Calu3 (cell line): ENCODE measurements at regions not wholly inside any gene's neighbourhood (a gene's known extent, or its start where the extent isn't known, plus 50 kb on each side); places are given as distances from the start of the nearest gene placed in this dataset.

Experiments
- BruUV-seq: library from RNA; stranded (reverse); fragments of 400-500 nt; replicated peaks from 2 replicates; lab custom pipeline; 2021; lab: Mats Ljungman, UMichigan
- CTCF ChIA-PET: fragments of 300-600 bp; sonication (Branson Sonifier 250); formaldehyde crosslinking; loops from one replicate; lab custom pipeline; 2022; ENCODE audit warnings: antibody characterized with exemption; lab: Charles Lee
- DNase-seq: peaks from one replicate; pipeline ENCODE4 v3.0.0; 2022
- H3K27ac Mint-ChIP-seq: one replicate; pipeline ENCODE4 v1.8.0; 2022; ENCODE audit warnings: mixed read lengths; ENCODE audit not compliant: unreplicated experiment
- H3K27me3 Mint-ChIP-seq: one replicate; pipeline ENCODE4 v1.8.0; 2022; ENCODE audit warnings: mixed read lengths; ENCODE audit not compliant: unreplicated experiment
- H3K36me3 Mint-ChIP-seq: one replicate; pipeline ENCODE4 v1.8.0; 2022; ENCODE audit warnings: mild to moderate bottlenecking, moderate library complexity, mixed read lengths; ENCODE audit not compliant: insufficient read depth, unreplicated experiment
- H3K4me1 Mint-ChIP-seq: one replicate; pipeline ENCODE4 v1.8.0; 2022; ENCODE audit warnings: mild to moderate bottlenecking, low read depth, mixed read lengths; ENCODE audit not compliant: unreplicated experiment
- H3K4me3 Mint-ChIP-seq: one replicate; pipeline ENCODE4 v1.8.0; 2022; ENCODE audit warnings: mild to moderate bottlenecking, low read depth, moderate library complexity, mixed read lengths; ENCODE audit not compliant: unreplicated experiment
- H3K9me3 Mint-ChIP-seq: one replicate; pipeline ENCODE4 v1.8.0; 2022; ENCODE audit warnings: low read depth, mixed read lengths; ENCODE audit not compliant: unreplicated experiment
- intact Hi-C: fragments of 100-400 bp; cut with micrococcal nuclease; formaldehyde crosslinking; loops from one replicate; pipeline ENCODE4 v1.10.0; 2022; ENCODE audit not compliant: unreplicated experiment
- TF ChIP-seq, protein P1 (sequence below): fragments of 200-600 bp; IDR thresholded peaks from one replicate; pipeline ENCODE4 v1.8.0; 2022; ENCODE audit warnings: antibody characterized with exemption; ENCODE audit not compliant: unreplicated experiment

DNA sequence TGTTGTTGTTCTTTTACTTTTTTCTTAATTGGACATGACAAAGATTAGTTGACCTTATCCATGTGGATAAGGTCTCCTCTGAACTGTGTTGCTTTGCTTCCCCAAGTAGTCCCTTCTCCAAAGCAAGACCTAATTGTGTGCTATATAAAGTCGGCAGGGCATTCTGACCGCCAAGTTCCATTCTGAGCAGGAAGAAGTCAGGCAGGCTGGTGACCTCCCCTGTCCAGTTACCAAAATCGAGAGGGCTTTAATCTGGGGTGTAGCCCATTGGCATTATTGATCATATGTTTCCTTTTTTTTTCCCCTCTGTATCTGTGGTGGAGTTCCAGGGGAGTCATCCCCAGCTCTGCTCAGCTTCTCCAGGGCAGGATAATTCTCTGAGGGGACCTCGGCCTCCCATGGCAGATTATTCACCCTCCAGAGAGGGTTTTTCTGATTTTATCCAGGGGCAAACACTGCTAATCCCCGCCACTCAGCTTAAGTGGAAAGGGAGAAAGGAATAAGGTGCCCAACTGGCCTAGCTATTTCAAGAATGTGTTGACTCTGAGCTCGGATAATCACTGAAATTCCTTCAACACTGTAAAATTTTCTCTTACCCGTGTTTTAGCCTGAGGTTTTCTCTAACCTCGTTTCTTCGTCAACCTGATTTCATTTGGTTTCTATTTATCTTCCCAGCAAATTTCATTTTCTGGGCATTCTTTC, 71.8 kb upstream of the L3MBTL3 start:
- intact Hi-C loops = no loop called here
- Mint-ChIP-seq H3K27ac (no peak overlapping the region), H3K9me3 (no peaks in the 10 kb centered on the region), H3K36me3 (no peaks in the 10 kb centered on the region), H3K27me3 (peaks cover 3% of the 10 kb centered on the region), H3K4me1 (no peaks in the 10 kb centered on the region), H3K4me3 (no peak overlapping the region)
- no TSS peak for BruUV-seq
- TF ChIP-seq, protein P1, sequence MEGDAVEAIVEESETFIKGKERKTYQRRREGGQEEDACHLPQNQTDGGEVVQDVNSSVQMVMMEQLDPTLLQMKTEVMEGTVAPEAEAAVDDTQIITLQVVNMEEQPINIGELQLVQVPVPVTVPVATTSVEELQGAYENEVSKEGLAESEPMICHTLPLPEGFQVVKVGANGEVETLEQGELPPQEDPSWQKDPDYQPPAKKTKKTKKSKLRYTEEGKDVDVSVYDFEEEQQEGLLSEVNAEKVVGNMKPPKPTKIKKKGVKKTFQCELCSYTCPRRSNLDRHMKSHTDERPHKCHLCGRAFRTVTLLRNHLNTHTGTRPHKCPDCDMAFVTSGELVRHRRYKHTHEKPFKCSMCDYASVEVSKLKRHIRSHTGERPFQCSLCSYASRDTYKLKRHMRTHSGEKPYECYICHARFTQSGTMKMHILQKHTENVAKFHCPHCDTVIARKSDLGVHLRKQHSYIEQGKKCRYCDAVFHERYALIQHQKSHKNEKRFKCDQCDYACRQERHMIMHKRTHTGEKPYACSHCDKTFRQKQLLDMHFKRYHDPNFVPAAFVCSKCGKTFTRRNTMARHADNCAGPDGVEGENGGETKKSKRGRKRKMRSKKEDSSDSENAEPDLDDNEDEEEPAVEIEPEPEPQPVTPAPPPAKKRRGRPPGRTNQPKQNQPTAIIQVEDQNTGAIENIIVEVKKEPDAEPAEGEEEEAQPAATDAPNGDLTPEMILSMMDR = no peak
- CTCF ChIA-PET = no interaction called here
- no peak for DNase-seq

DNA sequence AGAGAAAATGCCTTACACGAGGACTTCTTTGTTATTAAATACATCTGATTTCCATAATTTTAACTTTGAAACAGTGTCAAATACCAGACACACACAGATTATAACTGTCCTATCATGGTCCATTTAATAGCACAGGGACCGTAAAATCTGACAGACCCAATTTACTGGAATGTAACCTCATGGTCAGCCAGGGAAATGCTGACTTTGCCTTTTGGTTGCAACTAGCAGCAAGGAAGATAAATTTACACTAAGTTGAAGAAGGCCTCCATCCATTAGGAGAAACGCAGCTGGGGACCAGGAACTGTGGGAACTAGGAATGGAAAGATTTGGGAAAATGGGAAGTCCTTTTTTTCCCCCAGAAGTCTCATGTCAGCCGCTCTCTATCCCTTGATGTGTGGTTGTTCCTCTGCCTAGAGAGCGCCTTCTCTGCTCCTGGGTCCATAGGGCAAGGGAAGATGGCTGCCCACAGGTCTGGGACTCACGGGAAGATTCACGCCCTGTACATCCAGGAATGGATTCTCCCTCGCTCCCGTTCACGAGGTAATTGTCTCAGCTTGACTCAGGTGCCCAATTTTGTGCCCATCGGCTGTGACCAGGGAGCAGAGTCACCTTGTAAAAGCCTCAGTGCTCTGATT, 74.6 kb upstream of the L3MBTL3 start:
- Mint-ChIP-seq H3K4me3 (no peak overlapping the region), H3K9me3 (no peaks in the 10 kb centered on the region), H3K27ac (no peak overlapping the region), H3K27me3 (no peaks in the 10 kb centered on the region), H3K36me3 (no peaks in the 10 kb centered on the region), H3K4me1 (peaks cover under 1% of the 10 kb centered on the region)
- intact Hi-C loops = no loop called here
- no peak for DNase-seq
- TF ChIP-seq, protein P1 = no peak
- CTCF ChIA-PET = no interaction called here
- BruUV-seq = no TSS peak

DNA sequence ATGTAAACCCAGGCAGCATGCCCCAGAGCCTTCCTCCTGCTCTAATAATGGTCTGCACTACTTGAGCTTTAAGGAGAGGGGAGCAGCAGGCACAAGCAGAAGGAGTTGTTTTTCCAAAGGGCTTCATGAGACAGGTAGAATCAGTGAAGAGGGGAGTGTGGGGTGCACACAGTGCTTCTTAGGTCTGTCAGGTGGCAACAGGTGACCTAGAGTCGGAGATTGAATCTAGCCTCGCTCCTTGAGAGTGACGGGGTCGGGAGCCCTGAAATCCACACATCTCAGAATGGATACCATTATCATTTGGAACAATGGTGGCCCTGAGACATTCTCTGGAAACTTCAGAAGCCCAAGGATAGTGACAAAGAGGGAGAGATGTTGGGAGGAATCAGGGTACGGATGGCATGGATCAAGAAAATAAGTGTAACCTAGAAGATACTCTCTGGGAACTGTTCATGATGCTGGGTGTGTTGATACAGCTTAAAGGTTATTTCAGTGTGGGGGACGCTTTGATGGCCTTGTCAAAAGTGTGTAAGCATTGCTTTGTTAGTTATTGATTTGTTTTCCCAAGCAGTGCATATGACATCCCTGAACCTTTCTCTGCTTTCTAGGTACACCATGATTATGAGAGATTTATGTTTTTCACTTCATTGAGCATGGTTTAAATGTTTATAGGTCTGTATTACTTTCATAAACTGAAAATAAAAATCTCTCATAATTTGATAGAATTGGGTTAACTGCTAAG, 77.8 kb upstream of the L3MBTL3 start:
- no peak for DNase-seq
- Mint-ChIP-seq H3K4me3 (no peak overlapping the region), H3K9me3 (no peaks in the 10 kb centered on the region), H3K4me1 (peaks cover 8% of the 10 kb centered on the region), H3K27ac (no peak overlapping the region), H3K27me3 (no peaks in the 10 kb centered on the region), H3K36me3 (no peaks in the 10 kb centered on the region)
- CTCF ChIA-PET = no interaction called here
- intact Hi-C loops = no loop called here
- TF ChIP-seq, protein P1 = no peak
- no TSS peak for BruUV-seq

DNA sequence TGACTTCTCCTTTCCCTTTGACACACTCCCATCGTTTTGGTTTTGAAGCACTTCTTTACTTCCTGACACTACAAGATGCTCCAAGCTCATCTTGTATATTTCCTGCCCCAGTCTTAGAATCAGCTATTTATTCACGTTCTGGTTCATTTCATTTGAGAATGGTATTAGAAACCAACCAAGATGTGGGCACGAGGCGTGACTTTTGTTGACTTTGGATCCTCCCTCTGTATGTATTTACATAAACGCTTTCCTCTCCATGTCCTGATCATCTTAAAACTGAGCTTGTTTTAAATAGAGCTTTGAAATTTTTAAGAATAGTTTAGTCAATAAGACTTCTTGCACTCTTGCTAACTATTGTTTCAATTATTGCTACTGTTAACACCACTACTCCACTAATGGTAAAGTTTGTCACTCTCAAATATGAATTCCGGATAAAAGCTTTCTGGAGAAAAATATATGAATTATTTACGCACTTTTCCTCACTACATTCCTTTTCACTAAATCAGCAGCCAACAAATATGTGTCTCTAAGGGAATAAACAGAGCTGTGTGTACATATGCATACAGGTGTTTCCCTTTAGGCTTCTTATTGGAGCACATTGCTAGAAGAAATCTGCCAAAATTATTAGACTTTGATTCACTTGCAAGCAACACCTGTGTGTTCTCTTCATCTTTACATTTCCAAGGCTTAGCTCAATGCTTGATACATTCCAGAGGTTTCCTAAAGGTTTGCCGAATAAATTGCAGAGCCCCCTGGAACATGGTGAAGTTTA, 77.3 kb upstream of the TMEM244 start:
- TF ChIP-seq, protein P1 = no peak
- H3K27ac Mint-ChIP-seq = no peak overlapping the region
- H3K4me1 Mint-ChIP-seq = peaks cover 8% of the 10 kb centered on the region
- no peaks in the 10 kb centered on the region for H3K36me3 Mint-ChIP-seq
- no TSS peak for BruUV-seq
- no peaks in the 10 kb centered on the region for H3K9me3 Mint-ChIP-seq
- H3K27me3 Mint-ChIP-seq = no peaks in the 10 kb centered on the region
- H3K4me3 Mint-ChIP-seq = no peak overlapping the region
- intact Hi-C loops = loop anchor here (10.0 kb wide), 2 partner anchors 164 to 344 kb away; no protein-coding TSS in a partner anchor
- no peak for DNase-seq
- CTCF ChIA-PET = interaction anchor here (0.8 kb wide), 1 partner anchor 143 kb away, joined by 4 read pairs; no protein-coding TSS in a partner anchor
